Skeletal muscle satellite cell (primary cell): ENCODE measurements at regions not wholly inside any gene's neighbourhood (a gene's known extent, or its start where the extent isn't known, plus 50 kb on each side); places are given as distances from the start of the nearest gene placed in this dataset.
"Not testable (repeated sequence)": the region's sequence is repeated elsewhere in the genome, so short reads cannot be mapped to it uniquely, and the experiment has no call there.

Experiments
- H3K27me3 ChIP-seq: 2 replicates; pipeline ENCODE4 v1.7.0; 2013; ENCODE audit warnings: low read length; ENCODE audit not compliant: control insufficient read depth, insufficient read depth
- H3K36me3 ChIP-seq: 2 replicates; pipeline ENCODE4 v1.7.0; 2013; ENCODE audit warnings: mild to moderate bottlenecking, control low read depth, low read length; ENCODE audit not compliant: insufficient read depth
- H3K4me1 ChIP-seq: 2 replicates; pipeline ENCODE4 v1.7.0; 2013; ENCODE audit warnings: low read length; ENCODE audit not compliant: control insufficient read depth, insufficient read depth
- H3K4me2 ChIP-seq: 2 replicates; pipeline ENCODE4 v1.7.0; 2013; ENCODE audit warnings: mild to moderate bottlenecking, low read length
- H3K4me3 ChIP-seq: 2 replicates; pipeline ENCODE4 v1.7.0; 2013; ENCODE audit warnings: low read length
- H3K9ac ChIP-seq: 2 replicates; pipeline ENCODE4 v1.7.0; 2013; ENCODE audit warnings: mild to moderate bottlenecking, low read depth, low read length, moderate library complexity
- H3K9me3 ChIP-seq: replicated peaks from 2 replicates; pipeline ENCODE4 v1.7.0; 2013; ENCODE audit warnings: mild to moderate bottlenecking, control low read depth, low read length

DNA sequence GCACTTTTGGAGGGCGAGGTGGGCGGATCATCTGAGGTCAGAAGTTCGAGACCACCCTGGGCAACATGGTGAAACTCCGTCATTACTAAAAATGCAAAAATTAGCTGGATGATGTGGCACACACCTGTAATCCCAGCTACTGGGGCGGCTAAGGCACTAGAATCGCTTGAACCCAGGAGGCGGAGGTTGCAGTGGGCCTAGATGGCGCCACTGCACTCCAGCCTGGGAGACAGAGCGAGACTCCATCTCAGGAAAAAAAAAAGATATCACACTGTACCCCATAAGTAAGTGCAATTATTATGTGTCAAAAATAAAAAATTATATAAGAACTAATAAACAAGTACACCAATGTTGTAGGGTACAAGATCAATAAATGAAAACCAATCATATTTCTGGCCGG, 200.0 kb downstream of the CDRT15L2 start:
- no peak overlapping the region for H3K4me2 ChIP-seq
- H3K27me3 ChIP-seq, result no peaks in the 10 kb centered on the region
- no peak overlapping the region for H3K4me3 ChIP-seq

DNA sequence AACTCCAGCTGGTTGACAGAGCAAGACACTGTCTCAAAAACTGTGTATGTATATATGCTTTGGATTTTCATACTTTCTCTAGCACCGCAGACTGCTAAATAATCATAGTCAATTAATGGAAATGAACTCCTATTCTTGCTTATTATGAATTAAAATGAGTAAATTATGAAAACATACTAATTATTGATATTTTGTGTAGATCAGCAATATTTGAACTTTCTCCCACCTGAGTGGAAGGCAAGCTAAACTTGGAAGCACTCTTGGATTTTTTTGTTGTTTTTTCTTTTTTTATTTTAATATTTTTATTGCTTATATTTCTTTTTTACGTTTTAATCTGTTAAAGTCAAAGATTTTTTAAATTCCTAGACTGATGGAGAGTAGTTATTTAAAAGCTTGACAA, 201.7 kb downstream of the CDRT15L2 start:
- H3K4me3 ChIP-seq, result no peak overlapping the region
- H3K9ac ChIP-seq, result no peak overlapping the region
- H3K4me2 ChIP-seq, result no peak overlapping the region
- H3K27me3 ChIP-seq, result peaks cover 11% of the 10 kb centered on the region
- no peaks in the 10 kb centered on the region for H3K36me3 ChIP-seq
- H3K4me1 ChIP-seq, result no peaks in the 10 kb centered on the region
- H3K9me3 ChIP-seq, result no peaks in the 10 kb centered on the region

More for the DNA sequence above, 200.0 kb downstream of the CDRT15L2 start:
- Histone ChIP-seq H3K9ac (no peak overlapping the region), H3K4me1 (peaks cover 5% of the 10 kb centered on the region), H3K36me3 (no peaks in the 10 kb centered on the region), H3K9me3 (no peaks in the 10 kb centered on the region)

DNA sequence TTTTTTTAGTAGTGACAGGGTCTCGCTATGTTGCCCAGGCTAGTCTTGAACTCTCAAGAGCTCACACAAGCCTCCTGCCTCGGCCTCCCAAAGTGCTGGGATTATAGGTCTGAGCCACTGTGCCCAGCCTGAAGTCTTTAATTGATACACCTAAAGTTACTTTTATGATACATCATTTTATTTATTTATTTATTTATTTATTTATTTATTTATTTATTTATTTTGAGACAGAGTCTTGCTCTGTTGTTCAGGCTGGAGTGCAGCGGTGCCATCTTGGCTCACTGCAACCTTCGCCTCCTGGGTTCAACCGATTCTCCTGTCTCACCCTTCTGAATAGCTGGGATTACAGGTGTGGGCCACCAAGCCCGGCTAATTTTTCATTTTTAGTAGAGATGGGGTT, 202.3 kb downstream of the CDRT15L2 start:
- H3K4me3 ChIP-seq, H3K4me1 ChIP-seq, H3K9me3 ChIP-seq, H3K36me3 ChIP-seq, H3K9ac ChIP-seq, H3K4me2 ChIP-seq: not testable (repeated sequence)
- peaks cover 15% of the 10 kb centered on the region for H3K27me3 ChIP-seq

DNA sequence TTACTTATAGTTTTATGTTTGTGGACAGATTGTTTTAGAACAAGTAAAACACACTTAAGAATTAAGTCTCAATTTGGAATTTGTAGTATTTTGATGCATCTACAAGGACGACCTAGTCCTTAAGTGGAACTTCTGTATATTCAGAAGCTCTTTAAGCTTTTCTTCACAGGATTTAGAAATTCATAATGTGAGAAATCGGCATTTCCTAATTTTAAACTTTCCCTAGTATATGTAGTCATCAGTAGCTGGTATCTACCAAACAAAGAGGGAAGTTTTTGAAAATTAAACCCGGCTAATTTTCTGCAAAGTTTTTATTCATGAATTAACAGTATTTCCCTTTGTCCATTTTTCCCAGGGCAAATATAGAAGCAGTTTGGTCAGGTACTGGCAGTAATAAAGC, 203.6 kb downstream of the CDRT15L2 start:
- H3K9me3 ChIP-seq, result no peaks in the 10 kb centered on the region
- H3K4me3 ChIP-seq, result no peak overlapping the region
- no peaks in the 10 kb centered on the region for H3K36me3 ChIP-seq
- no peak overlapping the region for H3K4me2 ChIP-seq
- no peaks in the 10 kb centered on the region for H3K4me1 ChIP-seq
- no peak overlapping the region for H3K9ac ChIP-seq
- peaks cover 18% of the 10 kb centered on the region for H3K27me3 ChIP-seq

DNA sequence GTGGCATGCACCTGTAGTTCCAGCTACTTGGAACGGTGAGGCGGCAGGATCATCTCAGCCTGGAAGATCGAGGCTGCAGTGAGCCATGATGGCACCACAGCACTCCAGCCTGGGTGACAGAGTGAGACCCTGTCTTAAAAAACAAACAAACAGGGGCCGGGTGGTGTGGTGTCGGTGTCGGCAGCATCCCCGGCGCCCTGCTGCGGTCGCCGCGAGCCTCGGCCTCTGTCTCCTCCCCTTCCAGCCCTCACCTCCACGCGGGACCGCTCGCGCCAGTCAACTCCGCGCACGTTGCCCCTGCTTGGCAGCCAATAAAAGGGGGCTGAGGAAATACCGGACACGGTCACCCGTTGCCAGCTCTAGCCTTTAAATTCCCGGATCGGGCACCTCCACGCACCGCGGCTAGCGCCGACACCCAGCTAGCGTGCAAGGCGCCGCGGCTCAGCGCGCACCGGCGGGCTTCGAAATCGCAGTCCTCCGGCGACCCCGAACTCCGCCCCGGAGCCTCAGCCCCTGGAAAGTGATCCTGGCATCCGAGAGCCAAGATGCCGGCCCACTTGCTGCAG, 204.7 kb downstream of the CDRT15L2 start:
- H3K4me1 ChIP-seq, result no peaks in the 10 kb centered on the region
- H3K4me2 ChIP-seq, result no peak overlapping the region
- H3K4me3 ChIP-seq, result no peak overlapping the region
- no peaks in the 10 kb centered on the region for H3K36me3 ChIP-seq
- H3K9ac ChIP-seq, result no peak overlapping the region
- H3K9me3 ChIP-seq, result no peaks in the 10 kb centered on the region
- peaks cover 20% of the 10 kb centered on the region for H3K27me3 ChIP-seq

DNA sequence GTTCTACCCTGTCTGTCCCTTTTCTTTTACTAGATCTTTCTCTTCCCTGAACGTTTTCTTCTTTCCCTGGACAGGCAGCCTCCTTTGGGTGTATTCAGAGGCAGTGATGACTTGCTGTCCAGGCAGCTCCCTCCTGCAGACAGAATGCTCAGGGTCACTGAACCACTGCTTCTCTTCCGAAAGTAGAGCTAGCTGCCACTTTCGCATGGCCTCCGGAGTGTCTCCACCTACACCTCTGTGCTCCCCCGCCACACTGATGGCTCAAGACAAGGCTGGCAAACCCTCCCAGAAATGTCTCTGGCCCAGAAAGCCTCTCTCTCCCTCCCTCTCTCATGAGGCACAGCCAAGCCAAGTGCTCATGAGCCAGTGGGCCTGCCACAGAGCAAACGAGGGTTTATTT, 207.8 kb downstream of the CDRT15L2 start:
- Histone ChIP-seq H3K27me3 (peaks cover 20% of the 10 kb centered on the region), H3K9ac (no peak overlapping the region), H3K4me2 (no peak overlapping the region), H3K4me3 (no peak overlapping the region), H3K4me1 (no peaks in the 10 kb centered on the region), H3K36me3 (no peaks in the 10 kb centered on the region), H3K9me3 (no peaks in the 10 kb centered on the region)

DNA sequence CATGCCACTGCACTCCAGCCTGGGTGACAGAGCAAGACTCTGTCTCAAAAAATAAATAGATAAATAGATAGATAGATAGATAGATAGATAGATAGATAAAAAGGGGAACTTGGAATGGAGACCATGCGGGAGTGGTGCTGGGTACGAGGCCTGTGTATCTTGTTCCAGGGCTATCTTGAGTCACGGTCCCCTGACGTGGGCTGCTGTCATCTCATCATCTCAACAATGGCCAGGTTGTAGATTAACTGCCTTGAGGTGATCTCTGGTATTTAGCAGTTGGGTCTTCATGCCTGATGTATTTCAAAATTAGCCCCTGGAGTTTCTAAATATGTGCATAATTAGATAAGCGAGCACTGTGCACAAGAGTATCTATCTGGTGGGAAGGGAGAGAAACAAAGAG, 212.1 kb downstream of the CDRT15L2 start:
- Histone ChIP-seq H3K27me3 (peaks cover 9% of the 10 kb centered on the region), H3K4me2 (no peak overlapping the region), H3K9me3 (no peaks in the 10 kb centered on the region), H3K4me1 (no peaks in the 10 kb centered on the region), H3K9ac (no peak overlapping the region), H3K36me3 (no peaks in the 10 kb centered on the region), H3K4me3 (no peak overlapping the region)

DNA sequence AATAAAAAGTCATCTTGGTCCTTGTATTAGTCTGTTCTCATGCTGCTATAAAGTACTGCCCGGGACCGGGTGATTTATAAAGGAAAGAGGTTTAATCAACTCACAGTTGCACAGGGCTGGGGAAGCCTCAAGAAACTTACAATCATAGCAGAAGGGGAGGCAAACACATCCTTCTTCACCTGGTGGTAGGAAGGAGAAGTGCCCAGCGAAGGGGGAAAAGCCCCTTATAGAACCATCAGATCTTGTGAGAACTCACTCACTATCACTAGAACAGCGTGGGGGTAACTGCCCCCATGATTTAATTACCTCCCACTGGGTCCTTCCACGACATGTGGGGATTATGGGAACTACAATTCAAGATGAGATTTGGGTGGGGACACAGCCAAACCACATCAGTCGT, 215.0 kb downstream of the CDRT15L2 start:
- H3K36me3 ChIP-seq, H3K9me3 ChIP-seq, H3K4me2 ChIP-seq, H3K4me1 ChIP-seq, H3K9ac ChIP-seq, H3K27me3 ChIP-seq, H3K4me3 ChIP-seq: not testable (repeated sequence)

DNA sequence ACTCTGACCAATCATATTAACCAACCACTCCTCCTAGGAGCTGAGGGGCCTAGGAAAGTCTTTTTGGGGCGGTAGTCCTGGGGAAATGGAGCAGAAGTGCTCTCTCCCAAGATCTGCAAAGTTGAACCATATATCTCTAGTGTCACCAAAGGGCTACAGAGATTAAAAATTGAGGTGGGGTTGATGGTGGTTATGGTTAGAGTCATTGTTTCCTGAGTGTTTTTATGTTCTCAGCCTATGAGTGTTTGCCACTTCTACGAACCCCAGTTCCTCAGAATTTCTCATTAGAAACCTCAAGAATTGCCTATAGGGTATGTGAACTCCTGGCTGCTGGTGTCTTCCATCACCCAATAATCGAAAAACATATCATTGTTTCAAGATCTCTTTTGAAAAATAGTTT, 217.8 kb downstream of the CDRT15L2 start:
- no peaks in the 10 kb centered on the region for H3K36me3 ChIP-seq
- no peak overlapping the region for H3K9ac ChIP-seq
- no peak overlapping the region for H3K4me2 ChIP-seq
- H3K4me3 ChIP-seq, result no peak overlapping the region
- H3K4me1 ChIP-seq, result no peaks in the 10 kb centered on the region
- H3K27me3 ChIP-seq, result peaks cover 4% of the 10 kb centered on the region
- H3K9me3 ChIP-seq, result no peaks in the 10 kb centered on the region

DNA sequence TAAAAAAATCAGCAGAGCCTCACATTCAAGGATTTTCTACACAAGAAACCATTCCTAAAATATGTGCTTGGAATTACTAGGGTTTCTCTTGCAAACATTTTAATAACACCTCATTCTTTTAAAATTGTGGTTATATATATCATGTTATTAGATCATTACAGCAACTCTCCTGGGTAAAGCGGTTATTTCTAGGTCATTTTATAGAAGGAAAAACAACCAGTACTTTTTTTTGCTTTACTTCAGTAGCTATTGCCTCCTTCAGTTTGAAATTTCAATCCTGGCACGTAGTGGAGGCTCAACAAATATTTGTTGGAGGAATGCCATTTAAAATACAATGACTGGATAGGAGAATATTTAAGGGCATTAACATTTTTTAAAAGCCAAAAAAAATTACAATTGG, 220.6 kb downstream of the CDRT15L2 start:
- H3K4me3 ChIP-seq, result no peak overlapping the region
- H3K4me2 ChIP-seq, result no peak overlapping the region
- H3K4me1 ChIP-seq, result no peaks in the 10 kb centered on the region
- no peaks in the 10 kb centered on the region for H3K27me3 ChIP-seq
- H3K9ac ChIP-seq, result no peak overlapping the region
- H3K9me3 ChIP-seq, result no peaks in the 10 kb centered on the region
- no peaks in the 10 kb centered on the region for H3K36me3 ChIP-seq

DNA sequence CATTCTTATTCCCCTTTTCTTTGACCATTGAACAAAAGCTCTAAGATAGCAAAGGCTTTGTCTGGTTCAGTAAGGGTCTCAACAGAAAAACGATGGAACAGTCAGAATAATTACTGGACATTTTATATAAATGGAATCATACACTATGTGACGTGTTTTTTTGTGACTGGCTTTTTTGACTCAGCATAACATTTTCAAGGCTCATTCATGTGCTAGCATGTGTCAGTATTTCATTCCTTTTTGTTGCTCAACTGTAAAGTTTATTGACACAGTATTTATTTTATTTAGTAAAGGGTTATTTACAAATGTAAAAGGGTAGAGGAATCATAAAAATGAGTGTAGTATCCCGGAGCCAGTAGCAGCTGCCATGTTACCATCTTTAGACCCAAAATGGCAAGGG, 226.2 kb downstream of the CDRT15L2 start:
- Histone ChIP-seq H3K9ac (no peak overlapping the region), H3K4me2 (no peak overlapping the region), H3K36me3 (no peaks in the 10 kb centered on the region), H3K4me1 (no peaks in the 10 kb centered on the region), H3K4me3 (no peak overlapping the region), H3K9me3 (no peaks in the 10 kb centered on the region), H3K27me3 (no peaks in the 10 kb centered on the region)

DNA sequence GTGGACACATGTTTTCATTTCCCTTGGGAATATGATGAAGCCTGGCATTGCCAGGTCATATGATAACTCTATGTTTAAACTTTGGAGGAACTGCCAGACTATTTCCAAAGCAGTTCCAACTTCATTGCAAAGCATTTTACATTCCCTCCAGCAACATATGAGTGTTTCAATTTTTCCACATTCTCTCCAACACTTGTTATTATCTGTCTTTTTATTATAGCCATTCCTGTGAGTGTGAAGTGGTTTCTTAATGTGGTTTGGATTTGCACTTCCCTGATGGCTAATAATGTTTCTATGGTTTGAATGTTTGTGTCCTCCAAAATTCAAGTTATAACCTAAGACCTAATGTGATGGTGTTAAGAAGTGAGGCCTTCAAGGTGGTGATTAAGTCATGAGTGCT, 228.0 kb downstream of the CDRT15L2 start:
- H3K9me3 ChIP-seq, H3K9ac ChIP-seq, H3K4me2 ChIP-seq, H3K4me1 ChIP-seq, H3K4me3 ChIP-seq, H3K36me3 ChIP-seq, H3K27me3 ChIP-seq: not testable (repeated sequence)
